NCI-H2227 treated with DMSO at 0.1 percent for 48 hours (cell line): ENCODE measurements at regions not wholly inside any gene's neighbourhood (a gene's known extent, or its start where the extent isn't known, plus 50 kb on each side); places are given as distances from the start of the nearest gene placed in this dataset.
A peak's percentile ranks its signal among the peaks of the same experiment; 100 is the strongest.

ENCODE experiments used
- DNase-seq: peaks from one replicate; lab custom pipeline; 2025; lab: John Stamatoyannopoulos, UW

DNA sequence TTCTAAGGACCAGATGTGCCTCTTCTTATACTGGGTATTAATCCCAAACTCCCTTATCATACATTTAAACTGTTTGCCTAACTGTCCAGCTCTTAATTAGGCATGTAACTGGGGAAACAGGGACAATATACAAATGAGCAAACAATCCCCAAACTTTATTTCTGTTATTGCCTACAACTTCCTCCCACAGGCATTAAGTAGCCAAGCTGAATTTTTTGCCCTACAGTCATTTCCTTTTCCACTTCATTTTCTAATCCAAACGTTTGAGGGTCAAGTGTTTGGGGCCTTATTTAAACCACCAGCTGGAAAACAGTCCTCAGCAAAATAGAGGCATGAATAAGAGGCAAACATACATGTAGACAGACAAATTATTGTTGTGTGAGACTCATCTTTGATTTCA, 77.4 kb upstream of the CCL2 start:
- no peak for DNase-seq

DNA sequence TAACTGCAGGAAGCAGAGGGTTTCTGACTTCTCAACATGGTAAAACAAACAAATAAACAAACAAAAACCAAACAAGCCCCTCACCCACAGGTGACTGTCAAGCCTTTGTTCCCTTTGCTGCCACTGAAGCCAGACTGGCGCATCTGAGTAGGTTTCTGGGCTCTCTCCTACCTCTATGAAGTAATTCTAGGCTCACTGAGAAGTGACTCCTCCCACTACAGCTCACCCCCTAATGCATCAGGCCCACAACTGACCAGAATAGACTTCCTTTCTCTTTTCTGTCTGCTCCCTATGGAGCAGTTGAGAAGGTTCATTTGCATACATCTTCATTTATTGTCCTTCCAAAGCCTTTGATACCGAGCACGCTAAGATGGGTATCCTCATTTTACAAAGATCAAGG, 77.0 kb upstream of the CCL2 start:
- DNase-seq = no peak

DNA sequence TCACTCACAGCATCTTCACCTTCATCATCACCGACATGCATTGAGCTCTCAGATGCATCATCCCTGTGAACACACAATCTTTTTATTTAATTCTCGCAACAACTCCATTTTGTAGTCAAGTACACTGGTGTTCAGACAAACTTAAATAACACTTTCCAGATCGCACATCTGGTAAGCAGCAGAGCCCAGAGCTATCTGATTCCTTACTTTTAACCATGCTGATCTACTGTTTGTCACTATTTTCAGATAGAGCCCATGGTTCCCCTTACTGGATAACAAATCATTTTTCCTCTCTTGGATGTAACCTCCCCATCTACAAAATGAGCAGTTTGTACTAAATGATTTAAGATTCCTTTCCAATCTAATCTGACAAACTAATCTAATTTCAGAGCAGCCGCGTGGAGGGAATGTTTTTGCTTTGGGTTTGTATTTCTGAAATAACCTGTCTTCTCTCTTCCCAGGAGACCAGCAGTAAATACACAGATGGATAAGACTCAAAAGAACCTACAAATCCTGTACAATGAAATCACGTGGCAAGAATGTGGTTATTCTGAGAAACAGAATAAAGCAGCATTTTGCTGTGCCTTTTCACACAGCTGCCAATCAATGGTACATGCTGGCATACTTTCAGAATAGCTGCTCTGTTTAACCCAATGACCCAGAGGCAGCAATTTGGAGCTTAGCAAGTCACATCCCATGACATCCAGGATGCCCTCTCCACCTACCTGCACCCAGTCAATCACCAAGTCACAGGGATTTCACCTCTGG, 72.9 kb upstream of the CCL2 start:
- DNase-seq = no peak

DNA sequence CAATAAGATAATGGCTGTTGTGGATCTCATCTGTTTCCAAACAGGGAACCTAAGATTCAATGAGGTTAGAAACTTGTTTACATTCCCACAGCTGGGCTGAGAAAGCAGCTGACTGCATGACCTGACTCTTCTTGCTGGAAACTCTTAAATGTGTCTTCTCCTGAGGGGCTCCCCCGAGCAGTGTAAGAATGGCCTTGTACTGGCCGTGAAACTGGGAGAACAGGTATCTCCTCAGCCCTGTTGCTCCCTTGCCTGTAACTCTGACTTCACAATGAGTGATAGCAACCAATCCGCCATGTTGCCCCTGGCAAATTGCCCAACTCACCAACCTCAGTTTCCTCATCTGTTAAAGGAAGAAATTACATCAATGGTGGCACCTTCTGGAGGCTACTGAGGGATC, 59.1 kb upstream of the CCL2 start:
- no peak for DNase-seq

DNA sequence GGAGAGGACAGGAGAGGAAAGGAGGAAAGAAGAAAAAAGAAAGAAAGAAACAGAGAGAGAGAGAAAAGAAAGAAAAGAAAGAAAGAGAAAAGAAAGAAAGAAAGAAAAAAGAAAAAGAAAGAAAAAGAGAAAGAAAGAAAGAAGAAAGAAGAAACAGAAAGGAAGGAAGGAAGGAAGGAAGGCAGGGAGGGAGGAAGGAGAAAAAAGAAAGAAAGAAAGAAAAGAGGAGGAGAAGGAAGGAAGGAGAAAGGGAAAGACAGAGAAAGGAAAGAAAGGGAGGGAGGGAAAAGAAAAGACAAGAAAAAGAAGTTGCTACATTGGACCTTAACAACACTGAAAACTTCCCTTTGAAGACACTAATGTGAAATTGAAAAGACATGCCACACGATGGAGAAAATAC, 56.6 kb upstream of the CCL2 start:
- DNase-seq = no peak

DNA sequence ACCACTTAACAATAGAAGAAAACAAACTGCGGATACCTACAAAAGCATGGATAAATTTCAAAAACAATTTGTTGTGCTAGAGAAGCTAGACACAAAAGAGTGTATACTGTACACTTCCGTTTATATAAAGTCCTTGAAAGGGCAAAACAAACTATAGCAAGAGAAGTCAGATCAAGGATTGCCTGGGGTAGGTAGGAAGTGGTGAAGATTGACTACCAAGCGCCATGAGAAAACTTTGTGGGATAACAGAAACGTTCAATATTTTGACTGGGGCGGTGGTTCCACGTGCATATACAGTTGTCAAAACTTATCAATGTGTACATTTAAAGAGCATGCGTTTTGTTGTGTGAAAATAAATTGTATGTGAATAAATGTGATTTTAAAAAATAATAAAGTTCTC, 55.6 kb upstream of the CCL2 start:
- no peak for DNase-seq

DNA sequence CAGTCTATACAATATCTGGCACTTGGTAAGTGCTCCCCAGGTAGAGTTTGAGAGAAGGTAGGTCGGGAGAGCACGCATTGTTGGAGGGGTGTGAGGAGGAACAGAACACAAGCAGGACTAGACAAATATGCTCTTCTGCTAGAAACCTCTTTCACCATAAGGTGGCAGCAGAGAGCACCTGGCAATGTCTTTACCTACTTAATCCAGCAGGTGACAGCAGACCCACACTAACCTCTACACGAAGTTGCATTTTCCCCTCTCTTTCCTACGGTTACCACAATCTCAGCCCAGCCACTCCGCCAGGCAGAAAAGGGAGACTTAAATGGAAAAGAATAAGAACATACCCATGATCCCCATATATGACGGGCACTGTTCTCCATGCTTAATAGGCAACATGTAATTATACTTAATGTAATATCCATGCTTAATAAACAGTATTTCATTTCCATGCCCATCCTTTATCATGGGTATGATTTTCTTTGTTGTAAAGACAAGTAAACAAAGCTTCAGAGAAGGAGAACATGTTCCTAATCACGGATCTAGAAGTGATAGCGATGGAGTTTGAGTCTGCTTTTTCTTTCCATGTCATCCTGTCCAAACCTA, 55.1 kb upstream of the CCL2 start:
- peak; percentile 79 for DNase-seq

DNA sequence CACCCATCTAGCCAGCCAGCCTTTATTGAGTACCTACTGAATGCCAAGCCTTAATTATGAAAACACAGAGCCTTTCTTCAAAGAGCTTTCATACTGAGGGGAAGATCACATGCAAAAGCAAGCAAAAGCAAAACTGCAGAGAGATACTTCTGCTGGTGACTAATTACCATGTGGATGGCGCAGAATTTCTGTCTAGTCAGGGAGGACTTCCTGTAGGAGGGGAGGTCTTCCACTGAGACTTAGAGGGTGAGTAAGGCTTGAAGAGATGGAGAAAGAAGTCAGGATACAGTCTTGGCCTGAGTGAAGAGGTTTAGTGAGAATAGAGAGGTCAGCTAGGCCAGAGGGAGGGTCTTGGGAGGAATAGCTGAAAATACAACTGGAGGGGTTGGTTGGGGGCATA, 53.9 kb upstream of the CCL2 start:
- no peak for DNase-seq

DNA sequence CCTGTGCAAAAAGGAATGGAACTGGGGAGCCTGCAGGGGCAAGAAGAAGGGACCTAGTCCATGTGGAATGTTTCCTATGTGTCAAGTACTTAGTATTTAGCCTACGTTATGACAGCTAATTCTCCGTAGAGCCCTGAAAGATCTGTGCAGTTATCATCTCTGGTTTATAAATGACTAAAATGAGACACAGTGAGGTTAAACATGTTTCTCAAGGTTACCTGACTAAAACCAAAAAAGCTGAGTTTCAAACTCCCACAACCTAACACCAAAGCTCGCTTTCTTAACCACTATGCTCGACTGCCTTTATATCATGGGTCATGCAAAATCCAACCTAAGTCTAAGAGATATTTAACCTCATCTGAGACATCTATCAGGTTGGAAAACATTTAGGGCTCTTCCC, 53.3 kb upstream of the CCL2 start:
- no peak for DNase-seq

DNA sequence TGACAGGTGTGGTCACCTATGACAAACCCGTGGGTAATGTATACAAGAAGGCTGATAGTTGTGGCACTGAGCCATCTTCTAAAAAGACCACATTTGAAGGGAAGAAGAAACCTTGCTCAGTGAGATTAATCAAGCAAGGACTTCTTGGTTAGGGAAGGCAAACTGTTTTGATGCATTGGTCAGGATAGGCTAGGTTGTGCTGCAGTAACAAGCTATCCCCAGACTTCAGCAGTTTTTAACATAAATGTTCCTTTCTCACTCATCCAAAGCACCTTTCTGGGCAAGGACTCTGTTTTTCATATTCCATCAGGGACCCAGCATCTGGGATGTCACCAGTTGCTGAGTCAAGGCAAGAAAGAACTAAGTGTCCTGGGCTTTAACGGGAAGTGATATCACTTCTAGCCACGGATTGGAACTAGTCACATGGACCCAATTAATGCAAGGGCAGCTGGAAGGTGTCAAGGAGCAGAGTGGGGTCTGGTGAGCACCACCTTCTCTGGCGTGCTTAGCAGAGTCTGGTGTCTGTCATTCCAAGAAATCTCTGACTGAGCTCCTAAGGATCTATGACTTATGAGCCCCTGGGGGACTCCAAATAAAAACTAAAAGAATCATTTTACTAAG, 52.0 kb upstream of the CCL2 start:
- DNase-seq = no peak

DNA sequence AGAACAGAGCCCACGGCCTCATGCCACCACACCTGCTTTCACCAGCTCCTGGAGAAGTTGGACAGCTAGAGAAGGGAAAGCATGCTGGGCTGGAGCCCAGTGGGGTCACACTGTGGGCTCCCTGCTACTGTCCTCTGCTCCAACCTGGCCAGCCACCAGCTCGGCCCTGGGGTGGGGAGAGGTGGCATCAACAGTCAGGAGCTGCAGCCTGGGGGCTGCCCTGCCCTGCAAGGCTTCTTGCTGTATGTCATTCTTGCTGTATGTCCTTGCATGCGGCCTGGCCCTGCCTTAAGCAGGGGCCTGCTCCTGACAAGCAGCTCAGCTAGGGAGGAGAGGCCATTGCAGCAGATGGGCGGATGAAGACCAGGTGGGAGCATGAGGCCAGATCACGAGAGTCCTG, 50.7 kb upstream of the CCL2 start:
- no peak for DNase-seq
